ENCODE measurements at regions not wholly inside any gene's neighbourhood (a gene's known extent, or its start where the extent isn't known, plus 50 kb on each side); places are given as distances from the start of the nearest gene placed in this dataset.

DNA sequence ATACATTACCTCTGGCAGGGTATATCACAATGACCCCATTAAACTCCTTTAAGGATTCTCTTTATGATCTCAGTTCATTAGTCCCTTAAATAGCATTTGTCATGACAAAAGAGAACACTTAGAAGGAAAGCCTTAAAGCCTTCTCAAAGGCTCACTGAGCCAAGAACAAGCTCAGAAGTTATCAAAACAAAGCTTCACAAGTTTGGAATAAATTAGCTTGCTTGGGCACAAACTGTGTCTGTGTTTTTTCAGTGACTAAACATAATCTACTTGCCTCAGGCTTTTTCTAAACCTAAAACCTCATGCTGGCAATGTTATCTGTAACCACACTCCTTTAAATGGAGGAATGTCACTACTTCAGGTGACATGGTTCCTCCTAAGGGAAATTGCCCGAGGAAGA, 1114.9 kb upstream of the C9orf72 start:
- TF ChIP-seq ZNF274 (IDR thresholded peaks at IDR 0.05; ENCODE audit: low read depth, low read length) (no peak), YY1 (IDR thresholded peaks at IDR 0.05; ENCODE audit: insufficient read depth, insufficient read length) (no peak)

Measured in NT2/D1 (cell line).